SHP77 treated with DMSO at 0.1 percent for 48 hours (cell line): ENCODE measurements at regions not wholly inside any gene's neighbourhood (a gene's known extent, or its start where the extent isn't known, plus 50 kb on each side); places are given as distances from the start of the nearest gene placed in this dataset.
"Not testable (repeated sequence)": the region's sequence is repeated elsewhere in the genome, so short reads cannot be mapped to it uniquely, and the experiment has no call there.

Source experiments
- DNase-seq: peaks from one replicate; lab custom pipeline; 2025; lab: John Stamatoyannopoulos, UW

- DNase-seq, result no peak
Observed at GRCh38 chr2:111668274-111668616, 215.7 kb downstream of the ANAPC1 start.

- no peak for DNase-seq
Observed at GRCh38 chr2:111668741-111669140, 215.3 kb downstream of the ANAPC1 start.

- peak; percentile 59 for DNase-seq
Observed at GRCh38 chr2:111669928-111670695, 213.9 kb downstream of the ANAPC1 start.

- peak; percentile 59 for DNase-seq
Observed at GRCh38 chr2:111670776-111671175, 213.2 kb downstream of the ANAPC1 start.

- peak; percentile 78 for DNase-seq
Observed at GRCh38 chr2:111671426-111672150, 212.4 kb downstream of the ANAPC1 start.

GRCh38 chr2:111672641-111673040 is 211.4 kb downstream of the ANAPC1 start:
- not testable (repeated sequence) for DNase-seq

GRCh38 chr2:111673526-111673925 is 210.5 kb downstream of the ANAPC1 start:
- no peak for DNase-seq

- no peak for DNase-seq
Observed at GRCh38 chr2:111675419-111676194, 208.4 kb downstream of the ANAPC1 start.

- no peak for DNase-seq
Observed at GRCh38 chr2:111676291-111676822, 207.6 kb downstream of the ANAPC1 start.

- DNase-seq, result no peak
Observed at GRCh38 chr2:111678161-111678560, 205.8 kb downstream of the ANAPC1 start.

- DNase-seq, result no peak
Observed at GRCh38 chr2:111678651-111679050, 205.3 kb downstream of the ANAPC1 start.

GRCh38 chr2:111679202-111679601 is 204.8 kb downstream of the ANAPC1 start:
- no peak for DNase-seq

- no peak for DNase-seq
Observed at GRCh38 chr2:111684611-111685010, 199.4 kb downstream of the ANAPC1 start.

GRCh38 chr2:111685342-111685741 is 198.7 kb downstream of the ANAPC1 start:
- DNase-seq, result no peak

- no peak for DNase-seq
Observed at GRCh38 chr2:111686994-111687393, 197.0 kb downstream of the ANAPC1 start.

- no peak for DNase-seq
Observed at GRCh38 chr2:111687911-111688310, 196.1 kb downstream of the ANAPC1 start.

GRCh38 chr2:111688482-111688881 is 195.5 kb downstream of the ANAPC1 start:
- no peak for DNase-seq

- no peak for DNase-seq
Observed at GRCh38 chr2:111689174-111689573, 194.8 kb downstream of the ANAPC1 start.

- no peak for DNase-seq
Observed at GRCh38 chr2:111689941-111690340, 194.1 kb downstream of the ANAPC1 start.

GRCh38 chr2:111691164-111691875 is 192.7 kb downstream of the ANAPC1 start:
- no peak for DNase-seq

- DNase-seq, result no peak
Observed at GRCh38 chr2:111692311-111692710, 191.7 kb downstream of the ANAPC1 start.

GRCh38 chr2:111694700-111695101 is 189.3 kb downstream of the ANAPC1 start:
- DNase-seq, result no peak
